ENCODE measurements at regions not wholly inside any gene's neighbourhood (a gene's known extent, or its start where the extent isn't known, plus 50 kb on each side); places are given as distances from the start of the nearest gene placed in this dataset.

- no peak overlapping the region for H3K27ac ChIP-seq (ENCODE audit: extremely low read depth, low read depth, low read length)
Observed at GRCh38 chr10:129288999-129289584, 177.9 kb upstream of the MGMT start.

More at GRCh38 chr10:129288999-129289584, 177.9 kb upstream of the MGMT start:
- TF ChIP-seq PURB (CRISPR knock-in tag; IDR thresholded peaks at IDR 0.05; ENCODE audit: low read depth) (no peak), ATF1 (CRISPR knock-in tag; IDR thresholded peaks at IDR 0.05) (no peak), ATF1 (tag; IDR thresholded peaks at IDR 0.05) (no peak), ZKSCAN1 (IDR thresholded peaks at IDR 0.05; ENCODE audit: low read depth, low read length) (no peak), CBX5 (IDR thresholded peaks at IDR 0.05; ENCODE audit: borderline replicate concordance, low read depth) (no peak), ZC3H11A (IDR thresholded peaks at IDR 0.05; ENCODE audit: low read depth, low read length) (no peak), HMBOX1 (IDR thresholded peaks at IDR 0.05) (no peak), MCM3 (IDR thresholded peaks at IDR 0.05) (no peak), SRSF7 (optimal IDR thresholded peaks at IDR 0.05; ENCODE audit: low read depth, low read length) (no peak), DLX4 (CRISPR knock-in tag; IDR thresholded peaks at IDR 0.05) (no peak), CREB3 (tag; conservative IDR thresholded peaks at IDR 0.05; ENCODE audit: low read depth) (no peak), ZNF589 (CRISPR knock-in tag; IDR thresholded peaks at IDR 0.05; ENCODE audit: low read depth) (no peak), ETS2 (tag; IDR thresholded peaks at IDR 0.05; ENCODE audit: borderline replicate concordance, poor library complexity, severe bottlenecking) (no peak), ZNF699 (CRISPR knock-in tag; IDR thresholded peaks at IDR 0.05; ENCODE audit: insufficient replicate concordance) (no peak), PTTG1 (tag; IDR thresholded peaks at IDR 0.05; ENCODE audit: low read depth) (no peak), ZNF830 (CRISPR knock-in tag; IDR thresholded peaks at IDR 0.05) (no peak)
- ChIA-PET POLR2A (no interaction called here), CTCF (ENCODE audit: low intra/inter-chr PET ratio) (no interaction called here)
- H3K9me3 ChIP-seq (replicated peaks; ENCODE audit: control insufficient read depth, insufficient read depth, low read depth, low read length) = no peaks in the 10 kb centered on the region
- no peak overlapping the region for H3K4me3 ChIP-seq
- in situ Hi-C loops (cut with MboI) = no loop called here
- BruUV-seq (replicated peaks) = no TSS peak
- no peak overlapping the region for H3K9ac ChIP-seq (ENCODE audit: insufficient read depth in 1 of 2, low read depth in 2 of 2, low read length in 2 of 2)
- no peak for FAIRE-seq
- H3K4me1 ChIP-seq (replicated peaks in 1 of 2; ENCODE audit: control insufficient read depth in 2 of 2, insufficient read depth in 2 of 2, low read length in 2 of 2) = no peaks in the 10 kb centered on the region
- no peaks in the 10 kb centered on the region for H3K9me1 ChIP-seq (ENCODE audit: control insufficient read depth, insufficient read depth, low read length)
- H3K27me3 ChIP-seq (ENCODE audit: control insufficient read depth in 2 of 2, insufficient read depth in 2 of 2, low read length in 2 of 2) = no peaks in the 10 kb centered on the region
- intact Hi-C loops (cut with micrococcal nuclease) = no loop called here
- WGBS (ENCODE audit: insufficient coverage, low coverage, missing lambda C conversion rate) = 2% methylated on average over 6 of the region's 6 CpGs
- no peak for ATAC-seq
- no peaks in the 10 kb centered on the region for H4K20me1 ChIP-seq (replicated peaks; ENCODE audit: control insufficient read depth, insufficient read depth, low read length)
- H3K36me3 ChIP-seq (ENCODE audit: control insufficient read depth, insufficient read depth, low read length) = no peaks in the 10 kb centered on the region
- no peak for DNase-seq (ENCODE audit: extremely low read depth in 1 of 4, low spot score in 3 of 4)
- no peak overlapping the region for H2AFZ ChIP-seq (ENCODE audit: low read depth, low read length)
- H3K4me2 ChIP-seq (ENCODE audit: insufficient read depth, low read length) = no peak overlapping the region
- H3K79me2 ChIP-seq (ENCODE audit: control insufficient read depth, insufficient read depth, low read length) = no peaks in the 10 kb centered on the region

Data from K562 (cell line).